22Rv1 (cell line): ENCODE measurements at regions not wholly inside any gene's neighbourhood (a gene's known extent, or its start where the extent isn't known, plus 50 kb on each side); places are given as distances from the start of the nearest gene placed in this dataset.

Experiments used
- H3K27ac ChIP-seq: fragments of 450-650 bp; 2 replicates; pipeline ENCODE4 v1.5.1; 2017
- CTCF ChIP-seq: fragments of 450-650 bp; IDR thresholded peaks from 2 replicates; pipeline ENCODE4 v1.5.1; 2017; ENCODE audit warnings: mild to moderate bottlenecking
- ZFX ChIP-seq: fragments of 450-650 bp; IDR thresholded peaks from 2 replicates; pipeline ENCODE4 v1.6.1; 2017; ENCODE audit warnings: antibody characterized with exemption, borderline replicate concordance

- H3K27ac ChIP-seq, result no peak overlapping the region
- TF ChIP-seq CTCF (no peak), ZFX (no peak)
Measured at GRCh38 chr2:145688156-145688555, 1168.2 kb upstream of the ZEB2 start.

- H3K27ac ChIP-seq, result no peak overlapping the region
- TF ChIP-seq ZFX (no peak), CTCF (no peak)
Measured at GRCh38 chr2:145687442-145688134, 1167.7 kb upstream of the ZEB2 start.

- no peak for TF ChIP-seq CTCF
- no peak for TF ChIP-seq ZFX
- no peak overlapping the region for H3K27ac ChIP-seq
Measured at GRCh38 chr2:145685383-145686050, 1165.6 kb upstream of the ZEB2 start.

GRCh38 chr2:145682546-145683157 is 1162.7 kb upstream of the ZEB2 start:
- no peak for TF ChIP-seq CTCF
- TF ChIP-seq ZFX, result no peak
- no peak overlapping the region for H3K27ac ChIP-seq

- no peak overlapping the region for H3K27ac ChIP-seq
- TF ChIP-seq ZFX, result no peak
- no peak for TF ChIP-seq CTCF
Measured at GRCh38 chr2:145680276-145680675, 1160.4 kb upstream of the ZEB2 start.

- H3K27ac ChIP-seq, result no peak overlapping the region
- no peak for TF ChIP-seq ZFX
- TF ChIP-seq CTCF, result no peak
Measured at GRCh38 chr2:145677371-145677770, 1157.5 kb upstream of the ZEB2 start.

- TF ChIP-seq CTCF (no peak), ZFX (no peak)
- H3K27ac ChIP-seq, result no peak overlapping the region
Measured at GRCh38 chr2:145674705-145675104, 1154.8 kb upstream of the ZEB2 start.
